ENCODE measurements at regions not wholly inside any gene's neighbourhood (a gene's known extent, or its start where the extent isn't known, plus 50 kb on each side); places are given as distances from the start of the nearest gene placed in this dataset.

- Histone ChIP-seq H3K36me3 (no peaks in the 10 kb centered on the region), H3K9me3 (no peaks in the 10 kb centered on the region), H3K4me3 (no peak overlapping the region), H3K27ac (no peak overlapping the region), H3K27me3 (no peaks in the 10 kb centered on the region), H3K4me1 (no peaks in the 10 kb centered on the region)
- no peak for DNase-seq
- intact Hi-C loops (cut with DNase I): no loop called here
- TF ChIP-seq, protein P1, sequence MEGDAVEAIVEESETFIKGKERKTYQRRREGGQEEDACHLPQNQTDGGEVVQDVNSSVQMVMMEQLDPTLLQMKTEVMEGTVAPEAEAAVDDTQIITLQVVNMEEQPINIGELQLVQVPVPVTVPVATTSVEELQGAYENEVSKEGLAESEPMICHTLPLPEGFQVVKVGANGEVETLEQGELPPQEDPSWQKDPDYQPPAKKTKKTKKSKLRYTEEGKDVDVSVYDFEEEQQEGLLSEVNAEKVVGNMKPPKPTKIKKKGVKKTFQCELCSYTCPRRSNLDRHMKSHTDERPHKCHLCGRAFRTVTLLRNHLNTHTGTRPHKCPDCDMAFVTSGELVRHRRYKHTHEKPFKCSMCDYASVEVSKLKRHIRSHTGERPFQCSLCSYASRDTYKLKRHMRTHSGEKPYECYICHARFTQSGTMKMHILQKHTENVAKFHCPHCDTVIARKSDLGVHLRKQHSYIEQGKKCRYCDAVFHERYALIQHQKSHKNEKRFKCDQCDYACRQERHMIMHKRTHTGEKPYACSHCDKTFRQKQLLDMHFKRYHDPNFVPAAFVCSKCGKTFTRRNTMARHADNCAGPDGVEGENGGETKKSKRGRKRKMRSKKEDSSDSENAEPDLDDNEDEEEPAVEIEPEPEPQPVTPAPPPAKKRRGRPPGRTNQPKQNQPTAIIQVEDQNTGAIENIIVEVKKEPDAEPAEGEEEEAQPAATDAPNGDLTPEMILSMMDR (IDR thresholded peaks at IDR 0.05): no peak
- ATAC-seq: no peak
Measured at GRCh38 chr22:27624042-27624441, 177.5 kb downstream of the MN1 start.

DNA sequence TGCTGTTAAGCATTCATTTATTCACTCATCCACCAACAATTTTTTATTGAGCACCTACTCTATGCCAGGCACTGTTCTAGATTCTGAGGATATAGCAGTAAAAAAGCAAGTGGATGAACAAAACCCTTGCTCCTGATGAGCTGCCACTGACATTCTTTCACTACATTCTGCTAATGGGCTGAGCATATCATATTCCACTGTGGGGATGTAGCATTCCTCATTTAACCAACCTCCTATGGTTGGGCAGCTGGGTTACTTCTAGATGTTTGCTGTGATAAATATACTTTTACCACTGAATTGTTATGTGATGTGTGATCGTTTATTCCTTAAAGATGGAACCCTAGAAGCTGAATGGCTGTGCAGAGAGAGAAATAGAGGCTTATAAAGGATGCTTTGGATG, 176.9 kb downstream of the MN1 start:
- intact Hi-C loops (cut with DNase I): no loop called here
- Histone ChIP-seq H3K4me3 (no peak overlapping the region), H3K4me1 (no peaks in the 10 kb centered on the region), H3K27ac (no peak overlapping the region), H3K9me3 (no peaks in the 10 kb centered on the region), H3K27me3 (no peaks in the 10 kb centered on the region), H3K36me3 (no peaks in the 10 kb centered on the region)
- ATAC-seq (no peak), DNase-seq (no peak)
- TF ChIP-seq, protein P1 (IDR thresholded peaks at IDR 0.05): no peak

- ATAC-seq: no peak
- no peak for DNase-seq
- Histone ChIP-seq H3K4me1 (no peaks in the 10 kb centered on the region), H3K27me3 (no peaks in the 10 kb centered on the region), H3K9me3 (no peaks in the 10 kb centered on the region), H3K4me3 (no peak overlapping the region), H3K27ac (no peak overlapping the region), H3K36me3 (no peaks in the 10 kb centered on the region)
- TF ChIP-seq, protein P1 (IDR thresholded peaks at IDR 0.05): no peak
- intact Hi-C loops (cut with DNase I): no loop called here
Measured at GRCh38 chr22:27625769-27626674, 175.5 kb downstream of the MN1 start.

DNA sequence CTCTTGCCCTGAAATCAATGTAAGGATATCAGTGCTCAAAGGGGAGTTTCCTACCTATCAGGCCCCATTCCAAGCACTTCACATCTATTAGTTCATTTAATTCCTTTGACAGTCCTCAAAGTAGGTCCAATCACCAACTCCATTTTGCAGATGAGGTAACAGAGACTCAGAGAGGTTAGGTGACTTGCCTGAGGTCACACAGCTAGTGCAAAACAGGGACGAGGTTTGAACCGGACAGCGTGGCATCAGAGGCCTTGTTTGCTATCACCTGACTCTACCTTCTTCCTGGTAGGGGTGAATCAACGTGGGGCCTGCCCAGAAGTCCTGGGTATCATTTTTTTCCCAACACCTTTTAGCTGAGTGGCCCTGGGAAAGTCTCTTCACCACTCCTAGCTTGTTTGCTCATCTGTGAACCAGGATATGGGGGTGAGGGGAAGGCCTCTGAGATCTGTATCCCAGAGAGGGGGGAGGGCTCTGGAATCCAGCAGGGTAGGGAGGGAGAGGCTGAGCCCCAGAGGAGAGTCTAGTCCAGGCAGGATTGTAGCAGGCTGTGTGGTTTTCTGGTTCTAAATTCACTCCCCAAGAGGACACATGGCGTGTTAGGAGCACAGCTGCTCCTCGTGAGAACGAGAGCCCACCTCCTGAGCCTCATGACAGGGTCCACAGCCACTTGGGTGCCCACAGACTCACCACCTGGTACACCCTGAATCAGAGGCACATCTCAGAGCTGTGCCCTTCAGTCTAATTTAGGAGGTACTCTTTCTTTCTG, 174.7 kb downstream of the MN1 start:
- no peak for DNase-seq

GRCh38 chr22:27627444-27627833, 174.1 kb downstream of the MN1 start:
- DNase-seq: no peak
- intact Hi-C loops (cut with DNase I): no loop called here

More for the DNA sequence above, 174.7 kb downstream of the MN1 start:
- Histone ChIP-seq H3K4me1 (no peaks in the 10 kb centered on the region), H3K27me3 (no peaks in the 10 kb centered on the region), H3K36me3 (no peaks in the 10 kb centered on the region), H3K9me3 (no peaks in the 10 kb centered on the region), H3K4me3 (no peak overlapping the region), H3K27ac (no peak overlapping the region)
- no peak for ATAC-seq
- intact Hi-C loops (cut with DNase I): no loop called here
- TF ChIP-seq, protein P1 (IDR thresholded peaks at IDR 0.05): no peak

More at GRCh38 chr22:27627444-27627833, 174.1 kb downstream of the MN1 start:
- TF ChIP-seq, protein P1 (IDR thresholded peaks at IDR 0.05): no peak
- H3K27me3 ChIP-seq: peaks cover under 1% of the 10 kb centered on the region
- H3K36me3 ChIP-seq: no peaks in the 10 kb centered on the region
- no peak overlapping the region for H3K27ac ChIP-seq
- no peak for ATAC-seq
- H3K4me1 ChIP-seq: no peaks in the 10 kb centered on the region
- H3K9me3 ChIP-seq: no peaks in the 10 kb centered on the region
- H3K4me3 ChIP-seq: no peak overlapping the region
